HepG2 (cell line): ENCODE measurements at regions not wholly inside any gene's neighbourhood (a gene's known extent, or its start where the extent isn't known, plus 50 kb on each side); places are given as distances from the start of the nearest gene placed in this dataset.
"Not testable (repeated sequence)": the region's sequence is repeated elsewhere in the genome, so short reads cannot be mapped to it uniquely, and the experiment has no call there.

Source experiments
- CREB1 ChIP-seq, 2 experiments: fragments of 450-650 bp in 1 of 2; IDR thresholded peaks; 2 replicates each; pipeline ENCODE4 v1.6.1; 2016 to 2017; ENCODE audit warnings: control low read depth in 1 of 2, mild to moderate bottlenecking in 1 of 2, missing compliant biosample characterization in 1 of 2, missing genetic modification characterization in 1 of 2
- EP300 ChIP-seq, 3 experiments: sonication (generic) in 1 of 3; formaldehyde crosslinking in 1 of 3; IDR thresholded peaks; 2 replicates each; pipeline versions ENCODE4 v1.5.1 to v1.6.1; 2011 to 2020; ENCODE audit warnings: low read depth in 2 of 3, low read length in 2 of 3, borderline replicate concordance in 1 of 3, improper control_type of control experiment in 1 of 3, mild to moderate bottlenecking in 1 of 3, missing genetic modification reagents in 1 of 3, moderate library complexity in 1 of 3
- IKZF1 ChIP-seq: fragments of 450-650 bp; IDR thresholded peaks from 2 replicates; pipeline ENCODE4 v1.7.1; 2016
- NR2F2 ChIP-seq: IDR thresholded peaks from 2 replicates; pipeline ENCODE4 v1.6.1; 2012; ENCODE audit warnings: low read depth, inconsistent platforms, borderline replicate concordance
- SMAD9 ChIP-seq: sonication (generic); formaldehyde crosslinking; IDR thresholded peaks from 2 replicates; pipeline ENCODE4 v1.5.1; 2020; ENCODE audit warnings: mild to moderate bottlenecking, missing genetic modification reagents
- TF ChIP-seq, protein P1 (sequence below): sonication (generic); formaldehyde crosslinking; IDR thresholded peaks from 2 replicates; pipeline ENCODE4 v1.4.0; 2020; ENCODE audit warnings: missing genetic modification reagents, mild to moderate bottlenecking, borderline replicate concordance
- TF ChIP-seq, protein P2 (sequence below): sonication (generic); formaldehyde crosslinking; IDR thresholded peaks from 2 replicates; pipeline ENCODE4 v1.5.0; 2020; ENCODE audit warnings: mild to moderate bottlenecking, missing genetic modification reagents, moderate library complexity
- TF ChIP-seq, protein P3 (sequence below), 2 experiments: IDR thresholded peaks; 2 replicates each; pipeline ENCODE4 v1.6.1; 2011 to 2012; ENCODE audit warnings: low read length in 2 of 2, borderline replicate concordance in 1 of 2, low read depth in 1 of 2, mild to moderate bottlenecking in 1 of 2, moderate library complexity in 1 of 2
- TF ChIP-seq, protein P4 (sequence below): sonication (generic); formaldehyde crosslinking; IDR thresholded peaks from 2 replicates; pipeline ENCODE4 v1.8.1; 2023; ENCODE audit warnings: mild to moderate bottlenecking, moderate library complexity, missing genetic modification reagents
- TF ChIP-seq, protein P5 (sequence below): IDR thresholded peaks from 2 replicates; pipeline ENCODE4 v1.6.1; 2018; ENCODE audit warnings: missing genetic modification reagents, mild to moderate bottlenecking, missing compliant biosample characterization

DNA sequence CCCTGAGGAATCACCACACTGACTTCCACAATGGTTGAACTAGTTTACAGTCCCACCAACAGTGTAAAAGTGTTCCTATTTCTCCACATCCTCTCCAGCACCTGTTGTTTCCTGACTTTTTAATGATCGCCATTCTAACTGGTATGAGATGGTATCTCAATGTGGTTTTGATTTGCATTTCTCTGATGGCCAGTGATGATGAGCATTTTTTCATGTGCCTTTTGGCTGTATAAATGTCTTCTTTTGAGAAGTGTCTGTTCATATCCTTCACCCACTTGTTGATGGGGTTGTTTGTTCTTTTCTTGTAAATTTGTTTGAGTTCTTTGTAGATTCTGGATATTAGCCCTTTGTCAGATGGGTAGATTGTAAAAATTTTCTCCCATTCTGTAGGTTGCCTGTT, 106.9 kb upstream of the TMEM164 start:
- TF ChIP-seq EP300 (IDR thresholded peaks at IDR 0.05; ENCODE audit: low read depth in 2 of 2, low read length in 2 of 2); EP300 (CRISPR knock-in tag; IDR thresholded peaks at IDR 0.05; ENCODE audit: borderline replicate concordance); SMAD9 (CRISPR knock-in tag); NR2F2; CREB1 (IDR thresholded peaks at IDR 0.05); CREB1 (CRISPR knock-in tag; IDR thresholded peaks at IDR 0.05); IKZF1: not testable (repeated sequence)
- TF ChIP-seq, protein P1, sequence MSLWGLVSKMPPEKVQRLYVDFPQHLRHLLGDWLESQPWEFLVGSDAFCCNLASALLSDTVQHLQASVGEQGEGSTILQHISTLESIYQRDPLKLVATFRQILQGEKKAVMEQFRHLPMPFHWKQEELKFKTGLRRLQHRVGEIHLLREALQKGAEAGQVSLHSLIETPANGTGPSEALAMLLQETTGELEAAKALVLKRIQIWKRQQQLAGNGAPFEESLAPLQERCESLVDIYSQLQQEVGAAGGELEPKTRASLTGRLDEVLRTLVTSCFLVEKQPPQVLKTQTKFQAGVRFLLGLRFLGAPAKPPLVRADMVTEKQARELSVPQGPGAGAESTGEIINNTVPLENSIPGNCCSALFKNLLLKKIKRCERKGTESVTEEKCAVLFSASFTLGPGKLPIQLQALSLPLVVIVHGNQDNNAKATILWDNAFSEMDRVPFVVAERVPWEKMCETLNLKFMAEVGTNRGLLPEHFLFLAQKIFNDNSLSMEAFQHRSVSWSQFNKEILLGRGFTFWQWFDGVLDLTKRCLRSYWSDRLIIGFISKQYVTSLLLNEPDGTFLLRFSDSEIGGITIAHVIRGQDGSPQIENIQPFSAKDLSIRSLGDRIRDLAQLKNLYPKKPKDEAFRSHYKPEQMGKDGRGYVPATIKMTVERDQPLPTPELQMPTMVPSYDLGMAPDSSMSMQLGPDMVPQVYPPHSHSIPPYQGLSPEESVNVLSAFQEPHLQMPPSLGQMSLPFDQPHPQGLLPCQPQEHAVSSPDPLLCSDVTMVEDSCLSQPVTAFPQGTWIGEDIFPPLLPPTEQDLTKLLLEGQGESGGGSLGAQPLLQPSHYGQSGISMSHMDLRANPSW (CRISPR knock-in tag) = not testable (repeated sequence)
- TF ChIP-seq, protein P2, sequence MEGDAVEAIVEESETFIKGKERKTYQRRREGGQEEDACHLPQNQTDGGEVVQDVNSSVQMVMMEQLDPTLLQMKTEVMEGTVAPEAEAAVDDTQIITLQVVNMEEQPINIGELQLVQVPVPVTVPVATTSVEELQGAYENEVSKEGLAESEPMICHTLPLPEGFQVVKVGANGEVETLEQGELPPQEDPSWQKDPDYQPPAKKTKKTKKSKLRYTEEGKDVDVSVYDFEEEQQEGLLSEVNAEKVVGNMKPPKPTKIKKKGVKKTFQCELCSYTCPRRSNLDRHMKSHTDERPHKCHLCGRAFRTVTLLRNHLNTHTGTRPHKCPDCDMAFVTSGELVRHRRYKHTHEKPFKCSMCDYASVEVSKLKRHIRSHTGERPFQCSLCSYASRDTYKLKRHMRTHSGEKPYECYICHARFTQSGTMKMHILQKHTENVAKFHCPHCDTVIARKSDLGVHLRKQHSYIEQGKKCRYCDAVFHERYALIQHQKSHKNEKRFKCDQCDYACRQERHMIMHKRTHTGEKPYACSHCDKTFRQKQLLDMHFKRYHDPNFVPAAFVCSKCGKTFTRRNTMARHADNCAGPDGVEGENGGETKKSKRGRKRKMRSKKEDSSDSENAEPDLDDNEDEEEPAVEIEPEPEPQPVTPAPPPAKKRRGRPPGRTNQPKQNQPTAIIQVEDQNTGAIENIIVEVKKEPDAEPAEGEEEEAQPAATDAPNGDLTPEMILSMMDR (CRISPR knock-in tag) = not testable (repeated sequence)
- TF ChIP-seq, protein P3, sequence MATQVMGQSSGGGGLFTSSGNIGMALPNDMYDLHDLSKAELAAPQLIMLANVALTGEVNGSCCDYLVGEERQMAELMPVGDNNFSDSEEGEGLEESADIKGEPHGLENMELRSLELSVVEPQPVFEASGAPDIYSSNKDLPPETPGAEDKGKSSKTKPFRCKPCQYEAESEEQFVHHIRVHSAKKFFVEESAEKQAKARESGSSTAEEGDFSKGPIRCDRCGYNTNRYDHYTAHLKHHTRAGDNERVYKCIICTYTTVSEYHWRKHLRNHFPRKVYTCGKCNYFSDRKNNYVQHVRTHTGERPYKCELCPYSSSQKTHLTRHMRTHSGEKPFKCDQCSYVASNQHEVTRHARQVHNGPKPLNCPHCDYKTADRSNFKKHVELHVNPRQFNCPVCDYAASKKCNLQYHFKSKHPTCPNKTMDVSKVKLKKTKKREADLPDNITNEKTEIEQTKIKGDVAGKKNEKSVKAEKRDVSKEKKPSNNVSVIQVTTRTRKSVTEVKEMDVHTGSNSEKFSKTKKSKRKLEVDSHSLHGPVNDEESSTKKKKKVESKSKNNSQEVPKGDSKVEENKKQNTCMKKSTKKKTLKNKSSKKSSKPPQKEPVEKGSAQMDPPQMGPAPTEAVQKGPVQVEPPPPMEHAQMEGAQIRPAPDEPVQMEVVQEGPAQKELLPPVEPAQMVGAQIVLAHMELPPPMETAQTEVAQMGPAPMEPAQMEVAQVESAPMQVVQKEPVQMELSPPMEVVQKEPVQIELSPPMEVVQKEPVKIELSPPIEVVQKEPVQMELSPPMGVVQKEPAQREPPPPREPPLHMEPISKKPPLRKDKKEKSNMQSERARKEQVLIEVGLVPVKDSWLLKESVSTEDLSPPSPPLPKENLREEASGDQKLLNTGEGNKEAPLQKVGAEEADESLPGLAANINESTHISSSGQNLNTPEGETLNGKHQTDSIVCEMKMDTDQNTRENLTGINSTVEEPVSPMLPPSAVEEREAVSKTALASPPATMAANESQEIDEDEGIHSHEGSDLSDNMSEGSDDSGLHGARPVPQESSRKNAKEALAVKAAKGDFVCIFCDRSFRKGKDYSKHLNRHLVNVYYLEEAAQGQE (IDR thresholded peaks at IDR 0.05; ENCODE audit: borderline replicate concordance in 1 of 2, low read depth in 1 of 2, low read length in 2 of 2) = not testable (repeated sequence)
- TF ChIP-seq, protein P4, sequence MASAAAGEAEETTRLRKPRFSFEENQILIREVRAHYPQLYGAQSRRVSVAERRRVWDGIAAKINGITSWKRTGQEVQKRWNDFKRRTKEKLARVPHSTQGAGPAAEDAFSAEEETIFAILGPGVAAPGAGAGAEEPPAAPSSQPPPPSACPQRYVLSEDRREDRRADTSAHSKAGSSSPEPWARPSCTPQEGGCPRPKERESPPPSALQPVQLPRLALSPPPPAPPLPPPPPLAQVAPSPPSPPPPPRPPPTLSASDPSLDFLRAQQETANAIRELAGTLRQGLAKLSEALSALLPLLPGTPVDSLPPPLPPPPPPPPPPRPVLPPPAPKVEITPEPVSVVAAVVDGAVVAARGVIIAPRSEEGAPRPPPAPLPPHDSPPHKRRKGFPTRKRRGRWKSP (CRISPR knock-in tag) = not testable (repeated sequence)
- TF ChIP-seq, protein P5, sequence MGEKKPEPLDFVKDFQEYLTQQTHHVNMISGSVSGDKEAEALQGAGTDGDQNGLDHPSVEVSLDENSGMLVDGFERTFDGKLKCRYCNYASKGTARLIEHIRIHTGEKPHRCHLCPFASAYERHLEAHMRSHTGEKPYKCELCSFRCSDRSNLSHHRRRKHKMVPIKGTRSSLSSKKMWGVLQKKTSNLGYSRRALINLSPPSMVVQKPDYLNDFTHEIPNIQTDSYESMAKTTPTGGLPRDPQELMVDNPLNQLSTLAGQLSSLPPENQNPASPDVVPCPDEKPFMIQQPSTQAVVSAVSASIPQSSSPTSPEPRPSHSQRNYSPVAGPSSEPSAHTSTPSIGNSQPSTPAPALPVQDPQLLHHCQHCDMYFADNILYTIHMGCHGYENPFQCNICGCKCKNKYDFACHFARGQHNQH (CRISPR knock-in tag) = not testable (repeated sequence)
